AG09309 (cell line): ENCODE measurements at regions not wholly inside any gene's neighbourhood (a gene's known extent, or its start where the extent isn't known, plus 50 kb on each side); places are given as distances from the start of the nearest gene placed in this dataset.

Experiments
- DNase-seq: peaks from one replicate; pipeline ENCODE4 v3.0.0-alpha.2; 2010; ENCODE audit warnings: low read depth
- H3K4me3 ChIP-seq: 2 replicates; pipeline ENCODE4 v1.5.1; 2011; ENCODE audit warnings: mild to moderate bottlenecking, low read depth, low read length, moderate library complexity; ENCODE audit not compliant: control insufficient read depth
- TF ChIP-seq, protein P1 (sequence below): IDR thresholded peaks from 2 replicates; pipeline ENCODE4 v1.5.1; 2011; ENCODE audit warnings: mild to moderate bottlenecking, low read depth, low read length, inconsistent platforms; ENCODE audit not compliant: insufficient read depth, control insufficient read depth; ENCODE audit errors: missing control alignments

DNA sequence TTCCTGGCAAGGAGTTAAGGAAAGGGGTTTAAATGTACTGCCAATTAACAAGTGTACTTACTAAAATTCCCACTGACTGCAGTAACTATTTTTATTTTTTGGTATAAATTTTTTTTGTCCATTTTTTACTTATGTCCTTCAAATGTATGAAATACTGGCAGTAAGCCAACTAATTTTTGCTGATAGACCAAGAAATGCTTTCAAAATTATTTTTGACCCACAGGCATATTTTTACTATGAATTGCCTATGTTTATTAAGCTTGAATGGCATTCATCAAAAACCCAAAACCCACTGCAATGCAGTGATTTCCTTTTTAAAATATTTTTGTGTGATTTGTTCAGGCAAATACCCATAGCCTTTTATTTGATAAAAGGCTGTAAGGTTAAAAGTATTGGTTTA is 560.1 kb downstream of the UTRN start:
- TF ChIP-seq, protein P1, sequence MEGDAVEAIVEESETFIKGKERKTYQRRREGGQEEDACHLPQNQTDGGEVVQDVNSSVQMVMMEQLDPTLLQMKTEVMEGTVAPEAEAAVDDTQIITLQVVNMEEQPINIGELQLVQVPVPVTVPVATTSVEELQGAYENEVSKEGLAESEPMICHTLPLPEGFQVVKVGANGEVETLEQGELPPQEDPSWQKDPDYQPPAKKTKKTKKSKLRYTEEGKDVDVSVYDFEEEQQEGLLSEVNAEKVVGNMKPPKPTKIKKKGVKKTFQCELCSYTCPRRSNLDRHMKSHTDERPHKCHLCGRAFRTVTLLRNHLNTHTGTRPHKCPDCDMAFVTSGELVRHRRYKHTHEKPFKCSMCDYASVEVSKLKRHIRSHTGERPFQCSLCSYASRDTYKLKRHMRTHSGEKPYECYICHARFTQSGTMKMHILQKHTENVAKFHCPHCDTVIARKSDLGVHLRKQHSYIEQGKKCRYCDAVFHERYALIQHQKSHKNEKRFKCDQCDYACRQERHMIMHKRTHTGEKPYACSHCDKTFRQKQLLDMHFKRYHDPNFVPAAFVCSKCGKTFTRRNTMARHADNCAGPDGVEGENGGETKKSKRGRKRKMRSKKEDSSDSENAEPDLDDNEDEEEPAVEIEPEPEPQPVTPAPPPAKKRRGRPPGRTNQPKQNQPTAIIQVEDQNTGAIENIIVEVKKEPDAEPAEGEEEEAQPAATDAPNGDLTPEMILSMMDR = no peak
- DNase-seq = no peak
- H3K4me3 ChIP-seq = no peak overlapping the region

DNA sequence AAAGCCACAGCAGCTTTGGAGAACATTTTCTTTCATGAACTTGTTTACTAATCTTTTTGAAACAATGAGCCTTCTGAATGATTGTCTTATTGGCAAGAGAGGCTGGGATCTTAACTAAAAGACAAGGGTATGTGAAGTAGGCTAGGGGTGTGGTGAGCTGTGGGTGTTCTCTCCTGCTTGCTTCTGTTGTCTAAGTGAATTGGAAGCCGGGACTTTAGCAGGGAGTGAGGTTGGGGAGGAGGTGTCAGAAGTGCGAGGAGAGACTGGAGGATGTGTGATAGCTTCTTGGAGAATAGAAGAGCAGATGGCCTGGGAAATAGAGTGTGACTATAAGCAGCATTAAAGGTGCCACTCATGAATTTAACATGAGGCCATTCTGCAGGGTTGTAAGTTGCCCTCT is 562.8 kb downstream of the UTRN start:
- DNase-seq = no peak
- TF ChIP-seq, protein P1 = no peak
- H3K4me3 ChIP-seq = no peak overlapping the region

DNA sequence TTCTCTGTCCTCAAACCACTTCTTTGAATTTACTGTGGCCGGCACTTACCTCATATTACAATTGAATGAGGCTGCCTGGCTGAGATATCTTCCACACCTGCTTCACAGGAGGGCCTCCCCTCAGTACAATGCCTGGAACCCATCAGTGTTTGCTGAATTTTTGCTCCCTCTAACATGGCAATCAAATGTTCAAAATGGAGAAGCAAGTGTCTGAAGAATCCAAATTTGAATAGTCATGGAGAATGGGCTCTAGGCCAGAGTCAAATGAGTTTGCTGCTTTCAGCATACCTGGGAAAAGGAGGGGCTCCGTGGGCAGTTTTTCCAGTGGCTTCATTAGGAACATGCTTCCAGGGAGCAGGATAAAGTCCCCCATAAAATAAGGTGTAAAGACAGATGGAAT is 564.8 kb downstream of the UTRN start:
- H3K4me3 ChIP-seq = no peak overlapping the region
- no peak for DNase-seq
- TF ChIP-seq, protein P1 = no peak

DNA sequence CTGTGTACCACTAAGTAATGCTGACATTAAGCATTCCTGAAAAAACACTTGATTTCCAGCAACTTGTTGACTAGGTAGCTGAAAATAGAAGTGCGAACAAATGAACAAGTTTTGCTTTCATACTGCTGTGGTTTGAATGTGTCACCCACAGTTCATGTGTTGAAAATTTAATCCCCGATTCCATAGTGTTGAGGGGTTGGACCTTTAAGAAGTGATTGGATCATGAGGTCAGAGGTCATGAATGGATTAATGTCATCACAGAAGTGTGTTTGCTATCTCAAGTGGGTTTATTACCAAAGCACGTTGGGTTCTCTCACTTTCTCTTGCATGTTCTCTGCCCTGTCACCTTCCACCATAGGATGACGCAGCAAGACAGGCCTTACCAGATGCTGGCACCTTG is 568.5 kb downstream of the UTRN start:
- TF ChIP-seq, protein P1 = no peak
- no peak for DNase-seq

GRCh38 chr6:144854654-144855053 is 569.5 kb downstream of the UTRN start:
- TF ChIP-seq, protein P1 = no peak

More for the DNA sequence above, 568.5 kb downstream of the UTRN start:
- no peak overlapping the region for H3K4me3 ChIP-seq

DNA sequence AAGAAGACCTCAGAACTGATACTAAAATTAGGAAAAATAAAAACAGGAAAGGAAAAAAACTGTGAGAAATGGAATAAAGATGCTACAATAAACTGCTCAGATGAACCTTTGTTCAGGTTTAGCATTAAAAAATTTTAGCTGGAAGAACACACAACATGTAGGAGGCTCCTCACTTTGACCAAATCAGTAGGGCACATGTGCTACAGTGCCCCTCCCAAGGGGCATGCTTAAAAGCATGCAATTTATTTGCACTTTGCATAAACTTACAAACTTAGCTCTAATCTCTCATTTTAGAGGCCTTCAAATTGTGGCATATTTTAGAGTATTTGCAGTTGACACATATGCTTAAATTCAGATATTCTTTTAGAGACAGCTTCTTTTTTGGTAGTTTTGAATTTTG is 570.2 kb downstream of the UTRN start:
- DNase-seq = no peak
- H3K4me3 ChIP-seq = no peak overlapping the region
- TF ChIP-seq, protein P1 = no peak

More at GRCh38 chr6:144854654-144855053, 569.5 kb downstream of the UTRN start:
- H3K4me3 ChIP-seq = no peak overlapping the region
- DNase-seq = no peak
